ENCODE measurements at regions not wholly inside any gene's neighbourhood (a gene's known extent, or its start where the extent isn't known, plus 50 kb on each side); places are given as distances from the start of the nearest gene placed in this dataset.
A peak's percentile ranks its signal among the peaks of the same experiment; 100 is the strongest.

DNA sequence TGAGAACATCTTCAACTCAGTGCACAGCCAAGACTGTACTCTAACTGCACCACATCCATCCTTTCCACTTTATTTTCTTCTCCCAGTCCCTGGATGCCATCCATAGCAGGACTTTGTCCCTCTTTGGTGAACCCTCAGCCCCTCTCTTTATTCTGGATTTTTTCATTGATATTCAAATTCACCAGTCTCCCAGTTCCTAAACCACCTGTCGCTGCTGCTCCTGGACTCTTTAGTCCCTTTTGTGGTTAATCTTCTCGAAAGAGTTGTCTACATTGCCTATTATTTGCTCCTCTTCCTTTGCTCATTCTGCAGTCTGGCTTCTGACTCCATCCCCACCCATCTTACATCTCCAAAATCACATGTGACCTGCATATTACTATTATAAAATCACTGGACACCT lies 59.4 kb upstream of the ZSWIM6 start:
- no peak for TF ChIP-seq CTCF (IDR thresholded peaks at IDR 0.05; ENCODE audit: low read depth, low read length)
- no peak overlapping the region for H3K4me3 ChIP-seq (ENCODE audit: low read depth, low read length)

GRCh38 chr5:61273279-61273975 lies 58.6 kb upstream of the ZSWIM6 start:
- no peak for TF ChIP-seq CTCF (IDR thresholded peaks at IDR 0.05; ENCODE audit: low read depth, low read length)
- H3K4me3 ChIP-seq (ENCODE audit: low read depth, low read length), result no peak overlapping the region

DNA sequence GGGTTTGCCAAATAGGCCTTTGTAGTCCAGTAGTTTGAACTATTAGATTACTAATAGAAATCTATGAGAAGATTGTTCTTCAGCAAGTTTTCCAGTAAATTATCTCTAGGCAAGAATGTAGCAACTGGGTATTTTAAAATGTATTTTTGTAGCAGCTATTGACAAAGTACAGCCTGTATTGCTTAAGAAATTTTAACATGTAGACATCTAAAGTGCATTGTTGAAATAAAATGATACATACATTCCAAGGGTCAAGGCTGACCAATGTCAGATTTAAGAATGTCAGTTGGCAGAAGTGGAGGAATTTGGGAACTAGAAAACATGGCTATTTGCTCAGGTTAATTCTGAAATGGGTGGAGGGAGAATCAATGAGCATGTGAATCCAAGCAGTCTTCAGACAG lies 57.5 kb upstream of the ZSWIM6 start:
- TF ChIP-seq CTCF (IDR thresholded peaks at IDR 0.05; ENCODE audit: low read depth, low read length), result no peak
- H3K4me3 ChIP-seq (ENCODE audit: low read depth, low read length), result no peak overlapping the region

DNA sequence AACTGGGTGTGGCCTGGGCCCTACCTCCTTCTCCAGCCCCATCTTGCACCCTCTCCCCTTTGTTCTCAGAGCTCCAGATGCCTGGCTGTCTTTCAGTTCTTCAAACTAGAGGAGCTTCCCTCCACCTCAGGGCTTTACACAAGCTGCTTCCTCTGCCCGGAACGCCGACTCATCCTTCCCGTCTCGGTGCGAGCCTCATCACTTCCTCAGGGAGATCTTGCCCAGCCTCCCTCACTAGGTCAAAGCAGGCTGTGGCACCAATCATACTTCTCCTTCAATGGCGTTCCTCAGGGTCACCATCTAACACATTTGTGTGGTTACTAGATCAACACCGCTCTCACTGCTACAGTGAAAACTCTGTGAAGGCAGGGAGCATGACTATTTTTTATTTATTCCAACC lies 56.2 kb upstream of the ZSWIM6 start:
- no peak for TF ChIP-seq CTCF (IDR thresholded peaks at IDR 0.05; ENCODE audit: low read depth, low read length)
- H3K4me3 ChIP-seq (ENCODE audit: low read depth, low read length), result no peak overlapping the region

GRCh38 chr5:61277190-61277589 lies 54.9 kb upstream of the ZSWIM6 start:
- H3K4me3 ChIP-seq (ENCODE audit: low read depth, low read length), result no peak overlapping the region
- 0 out of 2 replicates have a peak, but pooled peaks have one; percentile 19 for TF ChIP-seq CTCF (IDR thresholded peaks at IDR 0.05; ENCODE audit: low read depth, low read length)

DNA sequence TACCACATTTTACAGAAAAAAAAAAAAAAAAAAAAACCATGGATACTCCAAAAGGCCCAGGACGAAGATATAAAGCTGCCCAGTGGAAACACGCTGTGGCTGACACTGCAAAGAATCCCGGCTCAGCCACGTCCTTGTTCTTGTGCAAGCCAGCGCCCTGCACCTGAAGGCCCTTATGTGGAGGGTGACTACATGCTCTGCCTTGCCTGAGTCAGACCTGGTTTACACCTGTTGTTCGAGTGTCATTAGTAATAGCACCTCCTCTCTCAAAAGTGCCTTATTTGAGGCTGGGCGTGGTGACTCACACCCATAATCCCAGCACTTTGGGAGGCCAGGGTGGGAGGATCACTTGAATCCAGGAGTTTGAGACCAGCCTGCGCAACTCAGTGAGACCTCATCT lies 54.3 kb upstream of the ZSWIM6 start:
- no peak overlapping the region for H3K4me3 ChIP-seq (ENCODE audit: low read depth, low read length)

More for the DNA sequence above, 54.3 kb upstream of the ZSWIM6 start:
- TF ChIP-seq CTCF (IDR thresholded peaks at IDR 0.05; ENCODE audit: low read depth, low read length), result no peak
